WTC11 (cell line): ENCODE measurements at regions not wholly inside any gene's neighbourhood (a gene's known extent, or its start where the extent isn't known, plus 50 kb on each side); places are given as distances from the start of the nearest gene placed in this dataset.
"Not testable (repeated sequence)": the region's sequence is repeated elsewhere in the genome, so short reads cannot be mapped to it uniquely, and the experiment has no call there.

Experiments used
- FOXJ3 ChIP-seq: sonication (generic); formaldehyde crosslinking; IDR thresholded peaks from 2 replicates; pipeline ENCODE4 v1.9.0; 2021; ENCODE audit warnings: missing genetic modification reagents, mild to moderate bottlenecking, borderline replicate concordance
- TF ChIP-seq, protein P1 (sequence below): sonication (generic); formaldehyde crosslinking; IDR thresholded peaks from 2 replicates; pipeline ENCODE4 v1.8.0; 2022; ENCODE audit warnings: mild to moderate bottlenecking, missing genetic modification reagents
- TF ChIP-seq, protein P2 (sequence below): fragments of 200-600 bp; IDR thresholded peaks from 2 replicates; pipeline ENCODE4 v1.8.0; 2022; ENCODE audit warnings: antibody characterized with exemption

DNA sequence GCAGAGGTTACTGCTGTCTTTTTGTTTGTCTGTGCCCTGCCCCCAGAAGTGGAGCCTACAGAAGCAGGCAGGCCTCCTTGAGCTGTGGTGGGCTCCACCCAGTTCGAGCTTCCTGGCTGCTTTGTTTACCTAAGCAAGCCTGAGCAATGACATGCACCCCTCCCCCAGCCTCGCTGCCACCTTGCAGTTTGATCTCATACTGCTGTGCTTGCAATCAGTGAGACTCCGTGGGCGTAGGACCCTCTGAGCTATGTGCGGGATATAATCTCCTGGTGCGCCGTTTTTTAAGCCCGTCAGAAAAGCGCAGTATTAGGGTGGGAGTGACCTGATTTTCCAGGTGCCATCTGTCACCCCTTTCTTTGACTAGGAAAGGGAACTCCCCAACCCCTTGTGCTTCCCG is 187.1 kb upstream of the ZC4H2 start:
- TF ChIP-seq FOXJ3 (CRISPR knock-in tag) = not testable (repeated sequence)
- TF ChIP-seq, protein P1, sequence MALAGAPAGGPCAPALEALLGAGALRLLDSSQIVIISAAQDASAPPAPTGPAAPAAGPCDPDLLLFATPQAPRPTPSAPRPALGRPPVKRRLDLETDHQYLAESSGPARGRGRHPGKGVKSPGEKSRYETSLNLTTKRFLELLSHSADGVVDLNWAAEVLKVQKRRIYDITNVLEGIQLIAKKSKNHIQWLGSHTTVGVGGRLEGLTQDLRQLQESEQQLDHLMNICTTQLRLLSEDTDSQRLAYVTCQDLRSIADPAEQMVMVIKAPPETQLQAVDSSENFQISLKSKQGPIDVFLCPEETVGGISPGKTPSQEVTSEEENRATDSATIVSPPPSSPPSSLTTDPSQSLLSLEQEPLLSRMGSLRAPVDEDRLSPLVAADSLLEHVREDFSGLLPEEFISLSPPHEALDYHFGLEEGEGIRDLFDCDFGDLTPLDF = not testable (repeated sequence)
- TF ChIP-seq, protein P2, sequence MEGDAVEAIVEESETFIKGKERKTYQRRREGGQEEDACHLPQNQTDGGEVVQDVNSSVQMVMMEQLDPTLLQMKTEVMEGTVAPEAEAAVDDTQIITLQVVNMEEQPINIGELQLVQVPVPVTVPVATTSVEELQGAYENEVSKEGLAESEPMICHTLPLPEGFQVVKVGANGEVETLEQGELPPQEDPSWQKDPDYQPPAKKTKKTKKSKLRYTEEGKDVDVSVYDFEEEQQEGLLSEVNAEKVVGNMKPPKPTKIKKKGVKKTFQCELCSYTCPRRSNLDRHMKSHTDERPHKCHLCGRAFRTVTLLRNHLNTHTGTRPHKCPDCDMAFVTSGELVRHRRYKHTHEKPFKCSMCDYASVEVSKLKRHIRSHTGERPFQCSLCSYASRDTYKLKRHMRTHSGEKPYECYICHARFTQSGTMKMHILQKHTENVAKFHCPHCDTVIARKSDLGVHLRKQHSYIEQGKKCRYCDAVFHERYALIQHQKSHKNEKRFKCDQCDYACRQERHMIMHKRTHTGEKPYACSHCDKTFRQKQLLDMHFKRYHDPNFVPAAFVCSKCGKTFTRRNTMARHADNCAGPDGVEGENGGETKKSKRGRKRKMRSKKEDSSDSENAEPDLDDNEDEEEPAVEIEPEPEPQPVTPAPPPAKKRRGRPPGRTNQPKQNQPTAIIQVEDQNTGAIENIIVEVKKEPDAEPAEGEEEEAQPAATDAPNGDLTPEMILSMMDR = not testable (repeated sequence)
